ENCODE measurements at regions not wholly inside any gene's neighbourhood (a gene's known extent, or its start where the extent isn't known, plus 50 kb on each side); places are given as distances from the start of the nearest gene placed in this dataset.

GRCh38 chr4:139611391-139611790 lies 54.2 kb upstream of the MGST2 start:
- no peak overlapping the region for H3K27ac ChIP-seq (ENCODE audit: low read length in 2 of 2)
- no peak overlapping the region for H3K4me3 ChIP-seq (ENCODE audit: control extremely low read depth in 1 of 5, extremely low read depth in 1 of 5, insufficient read depth in 1 of 5, low read depth in 2 of 5, low read length in 4 of 5)
- ATAC-seq (ENCODE audit: low read depth) = no peak
- H2AFZ ChIP-seq (ENCODE audit: insufficient read depth, low read depth, low read length, poor library complexity, severe bottlenecking) = no peak overlapping the region
- H3K79me2 ChIP-seq (ENCODE audit: control insufficient read depth, insufficient read depth, low read length) = no peaks in the 10 kb centered on the region
- H3K27me3 ChIP-seq (replicated peaks in 1 of 4; ENCODE audit: control extremely low read depth in 1 of 4, control insufficient read depth in 3 of 4, insufficient read depth in 4 of 4, low read length in 3 of 4) = no peaks in the 10 kb centered on the region
- CTCF ChIA-PET = no interaction called here
- no peak for TF ChIP-seq CTCF (IDR thresholded peaks at IDR 0.05)
- no peak for TF ChIP-seq EZH2 (IDR thresholded peaks at IDR 0.05; ENCODE audit: borderline replicate concordance, insufficient read depth, low read depth, low read length, poor library complexity, severe bottlenecking)
- H3K27me3 Mint-ChIP-seq = peaks cover 16% of the 10 kb centered on the region
- no CpG with 5 or more reads among the region's 3 CpGs for WGBS (ENCODE audit: insufficient coverage)
- H3K9me3 ChIP-seq (ENCODE audit: control extremely low read depth in 1 of 3, control insufficient read depth in 2 of 3, insufficient read depth in 1 of 3, low read length in 2 of 3) = no peaks in the 10 kb centered on the region
- no peak overlapping the region for H3K4me3 Mint-ChIP-seq
- no peak overlapping the region for H3K27ac Mint-ChIP-seq
- POLR2A ChIA-PET = no interaction called here
- H3K4me2 ChIP-seq (replicated peaks; ENCODE audit: low read depth, low read length, poor library complexity, severe bottlenecking) = no peak overlapping the region
- H4K20me1 ChIP-seq (ENCODE audit: control insufficient read depth, insufficient read depth, low read length, poor library complexity, severe bottlenecking) = no peaks in the 10 kb centered on the region
- H3K9me3 Mint-ChIP-seq (ENCODE audit: insufficient read depth) = no peaks in the 10 kb centered on the region
- no peaks in the 10 kb centered on the region for H3K36me3 ChIP-seq (replicated peaks in 1 of 2; ENCODE audit: control extremely low read depth in 1 of 2, control insufficient read depth in 1 of 2, extremely low read depth in 1 of 2, insufficient read depth in 2 of 2, low read length in 1 of 2)
- peaks cover 7% of the 10 kb centered on the region for H3K4me1 Mint-ChIP-seq
- no peak for DNase-seq
- no peak overlapping the region for H3K9ac ChIP-seq (ENCODE audit: low read length)
- intact Hi-C loops (cut with micrococcal nuclease) = no loop called here
- H3K4me1 ChIP-seq (ENCODE audit: control insufficient read depth in 2 of 2, insufficient read depth in 2 of 2, low read length in 2 of 2) = peaks cover 8% of the 10 kb centered on the region in 2 donors

GRCh38 chr4:139609647-139610046 lies 53.6 kb upstream of the SETD7 start:
- H3K79me2 ChIP-seq (ENCODE audit: control insufficient read depth, insufficient read depth, low read length) = no peaks in the 10 kb centered on the region
- CTCF ChIA-PET = interaction anchor here (0.6 kb wide), 1 partner anchor 19 kb away, joined by 4 read pairs; no protein-coding TSS in a partner anchor
- Mint-ChIP-seq H3K9me3 (ENCODE audit: insufficient read depth) (no peaks in the 10 kb centered on the region), H3K4me3 (no peak overlapping the region), H3K27ac (no peak overlapping the region), H3K27me3 (peaks cover 16% of the 10 kb centered on the region), H3K4me1 (peaks cover 16% of the 10 kb centered on the region)
- TF ChIP-seq EZH2 (IDR thresholded peaks at IDR 0.05; ENCODE audit: borderline replicate concordance, insufficient read depth, low read depth, low read length, poor library complexity, severe bottlenecking) (no peak), CTCF (IDR thresholded peaks at IDR 0.05) (no peak)
- no peak overlapping the region for H2AFZ ChIP-seq (ENCODE audit: insufficient read depth, low read depth, low read length, poor library complexity, severe bottlenecking)
- intact Hi-C loops (cut with micrococcal nuclease) = no loop called here
- H3K4me2 ChIP-seq (replicated peaks; ENCODE audit: low read depth, low read length, poor library complexity, severe bottlenecking) = no peak overlapping the region
- no peaks in the 10 kb centered on the region for H4K20me1 ChIP-seq (ENCODE audit: control insufficient read depth, insufficient read depth, low read length, poor library complexity, severe bottlenecking)
- no peaks in the 10 kb centered on the region for H3K9me3 ChIP-seq (ENCODE audit: control extremely low read depth in 1 of 3, control insufficient read depth in 2 of 3, insufficient read depth in 1 of 3, low read length in 2 of 3)
- no peaks in the 10 kb centered on the region for H3K27me3 ChIP-seq (replicated peaks in 1 of 4; ENCODE audit: control extremely low read depth in 1 of 4, control insufficient read depth in 3 of 4, insufficient read depth in 4 of 4, low read length in 3 of 4)
- POLR2A ChIA-PET = no interaction called here
- H3K9ac ChIP-seq (ENCODE audit: low read length) = no peak overlapping the region
- no peaks in the 10 kb centered on the region for H3K36me3 ChIP-seq (replicated peaks in 1 of 2; ENCODE audit: control extremely low read depth in 1 of 2, control insufficient read depth in 1 of 2, extremely low read depth in 1 of 2, insufficient read depth in 2 of 2, low read length in 1 of 2)
- H3K4me3 ChIP-seq (ENCODE audit: control extremely low read depth in 1 of 5, extremely low read depth in 1 of 5, insufficient read depth in 1 of 5, low read depth in 2 of 5, low read length in 4 of 5) = no peak overlapping the region
- H3K4me1 ChIP-seq (ENCODE audit: control insufficient read depth in 2 of 2, insufficient read depth in 2 of 2, low read length in 2 of 2) = peaks cover 8 to 10% of the 10 kb centered on the region in 2 donors
- H3K27ac ChIP-seq (ENCODE audit: low read length in 2 of 2) = no peak overlapping the region
- no peak for DNase-seq
- no peak for ATAC-seq (ENCODE audit: low read depth)
